H1 (cell line): ENCODE measurements at regions not wholly inside any gene's neighbourhood (a gene's known extent, or its start where the extent isn't known, plus 50 kb on each side); places are given as distances from the start of the nearest gene placed in this dataset.

ENCODE experiments used
- CREB1 ChIP-seq: IDR thresholded peaks from 2 replicates; pipeline ENCODE4 v1.6.1; 2012; ENCODE audit warnings: inconsistent platforms
- E2F6 ChIP-seq: IDR thresholded peaks from 2 replicates; pipeline ENCODE4 v1.6.1; 2012; ENCODE audit warnings: inconsistent platforms
- NRF1 ChIP-seq: IDR thresholded peaks from 2 replicates; pipeline ENCODE4 v1.6.1; 2011; ENCODE audit warnings: mild to moderate bottlenecking, low read depth, low read length, improper control_type of control experiment
- RAD21 ChIP-seq, 2 experiments: IDR thresholded peaks in 1 of 2; conservative IDR thresholded peaks in 1 of 2; 2 replicates each; pipeline ENCODE4 v1.6.1; 2011; ENCODE audit warnings: low read depth in 2 of 2, low read length in 2 of 2, improper control_type of control experiment in 1 of 2, inconsistent platforms in 1 of 2, mild to moderate bottlenecking in 1 of 2, moderate library complexity in 1 of 2
- RNF2 ChIP-seq: fragments of 200-900, 300-1000 bp; sonication (generic); IDR thresholded peaks from 2 replicates; pipeline ENCODE4 v1.7.1; 2016; ENCODE audit warnings: borderline replicate concordance, low read depth, mild to moderate bottlenecking, antibody characterized with exemption, low read length; ENCODE audit not compliant: poor library complexity, severe bottlenecking; ENCODE audit errors: missing control alignments
- TF ChIP-seq, protein P1 (sequence below): fragments of 300-600 bp; sonication (generic); IDR thresholded peaks from 2 replicates; pipeline ENCODE4 v1.7.1; 2012; ENCODE audit warnings: low read length, moderate library complexity, mild to moderate bottlenecking, inconsistent platforms; ENCODE audit not compliant: insufficient replicate concordance

GRCh38 chr2:8606226-8606625, 75.6 kb upstream of the ID2 start (continued):
- TF ChIP-seq, protein P1, sequence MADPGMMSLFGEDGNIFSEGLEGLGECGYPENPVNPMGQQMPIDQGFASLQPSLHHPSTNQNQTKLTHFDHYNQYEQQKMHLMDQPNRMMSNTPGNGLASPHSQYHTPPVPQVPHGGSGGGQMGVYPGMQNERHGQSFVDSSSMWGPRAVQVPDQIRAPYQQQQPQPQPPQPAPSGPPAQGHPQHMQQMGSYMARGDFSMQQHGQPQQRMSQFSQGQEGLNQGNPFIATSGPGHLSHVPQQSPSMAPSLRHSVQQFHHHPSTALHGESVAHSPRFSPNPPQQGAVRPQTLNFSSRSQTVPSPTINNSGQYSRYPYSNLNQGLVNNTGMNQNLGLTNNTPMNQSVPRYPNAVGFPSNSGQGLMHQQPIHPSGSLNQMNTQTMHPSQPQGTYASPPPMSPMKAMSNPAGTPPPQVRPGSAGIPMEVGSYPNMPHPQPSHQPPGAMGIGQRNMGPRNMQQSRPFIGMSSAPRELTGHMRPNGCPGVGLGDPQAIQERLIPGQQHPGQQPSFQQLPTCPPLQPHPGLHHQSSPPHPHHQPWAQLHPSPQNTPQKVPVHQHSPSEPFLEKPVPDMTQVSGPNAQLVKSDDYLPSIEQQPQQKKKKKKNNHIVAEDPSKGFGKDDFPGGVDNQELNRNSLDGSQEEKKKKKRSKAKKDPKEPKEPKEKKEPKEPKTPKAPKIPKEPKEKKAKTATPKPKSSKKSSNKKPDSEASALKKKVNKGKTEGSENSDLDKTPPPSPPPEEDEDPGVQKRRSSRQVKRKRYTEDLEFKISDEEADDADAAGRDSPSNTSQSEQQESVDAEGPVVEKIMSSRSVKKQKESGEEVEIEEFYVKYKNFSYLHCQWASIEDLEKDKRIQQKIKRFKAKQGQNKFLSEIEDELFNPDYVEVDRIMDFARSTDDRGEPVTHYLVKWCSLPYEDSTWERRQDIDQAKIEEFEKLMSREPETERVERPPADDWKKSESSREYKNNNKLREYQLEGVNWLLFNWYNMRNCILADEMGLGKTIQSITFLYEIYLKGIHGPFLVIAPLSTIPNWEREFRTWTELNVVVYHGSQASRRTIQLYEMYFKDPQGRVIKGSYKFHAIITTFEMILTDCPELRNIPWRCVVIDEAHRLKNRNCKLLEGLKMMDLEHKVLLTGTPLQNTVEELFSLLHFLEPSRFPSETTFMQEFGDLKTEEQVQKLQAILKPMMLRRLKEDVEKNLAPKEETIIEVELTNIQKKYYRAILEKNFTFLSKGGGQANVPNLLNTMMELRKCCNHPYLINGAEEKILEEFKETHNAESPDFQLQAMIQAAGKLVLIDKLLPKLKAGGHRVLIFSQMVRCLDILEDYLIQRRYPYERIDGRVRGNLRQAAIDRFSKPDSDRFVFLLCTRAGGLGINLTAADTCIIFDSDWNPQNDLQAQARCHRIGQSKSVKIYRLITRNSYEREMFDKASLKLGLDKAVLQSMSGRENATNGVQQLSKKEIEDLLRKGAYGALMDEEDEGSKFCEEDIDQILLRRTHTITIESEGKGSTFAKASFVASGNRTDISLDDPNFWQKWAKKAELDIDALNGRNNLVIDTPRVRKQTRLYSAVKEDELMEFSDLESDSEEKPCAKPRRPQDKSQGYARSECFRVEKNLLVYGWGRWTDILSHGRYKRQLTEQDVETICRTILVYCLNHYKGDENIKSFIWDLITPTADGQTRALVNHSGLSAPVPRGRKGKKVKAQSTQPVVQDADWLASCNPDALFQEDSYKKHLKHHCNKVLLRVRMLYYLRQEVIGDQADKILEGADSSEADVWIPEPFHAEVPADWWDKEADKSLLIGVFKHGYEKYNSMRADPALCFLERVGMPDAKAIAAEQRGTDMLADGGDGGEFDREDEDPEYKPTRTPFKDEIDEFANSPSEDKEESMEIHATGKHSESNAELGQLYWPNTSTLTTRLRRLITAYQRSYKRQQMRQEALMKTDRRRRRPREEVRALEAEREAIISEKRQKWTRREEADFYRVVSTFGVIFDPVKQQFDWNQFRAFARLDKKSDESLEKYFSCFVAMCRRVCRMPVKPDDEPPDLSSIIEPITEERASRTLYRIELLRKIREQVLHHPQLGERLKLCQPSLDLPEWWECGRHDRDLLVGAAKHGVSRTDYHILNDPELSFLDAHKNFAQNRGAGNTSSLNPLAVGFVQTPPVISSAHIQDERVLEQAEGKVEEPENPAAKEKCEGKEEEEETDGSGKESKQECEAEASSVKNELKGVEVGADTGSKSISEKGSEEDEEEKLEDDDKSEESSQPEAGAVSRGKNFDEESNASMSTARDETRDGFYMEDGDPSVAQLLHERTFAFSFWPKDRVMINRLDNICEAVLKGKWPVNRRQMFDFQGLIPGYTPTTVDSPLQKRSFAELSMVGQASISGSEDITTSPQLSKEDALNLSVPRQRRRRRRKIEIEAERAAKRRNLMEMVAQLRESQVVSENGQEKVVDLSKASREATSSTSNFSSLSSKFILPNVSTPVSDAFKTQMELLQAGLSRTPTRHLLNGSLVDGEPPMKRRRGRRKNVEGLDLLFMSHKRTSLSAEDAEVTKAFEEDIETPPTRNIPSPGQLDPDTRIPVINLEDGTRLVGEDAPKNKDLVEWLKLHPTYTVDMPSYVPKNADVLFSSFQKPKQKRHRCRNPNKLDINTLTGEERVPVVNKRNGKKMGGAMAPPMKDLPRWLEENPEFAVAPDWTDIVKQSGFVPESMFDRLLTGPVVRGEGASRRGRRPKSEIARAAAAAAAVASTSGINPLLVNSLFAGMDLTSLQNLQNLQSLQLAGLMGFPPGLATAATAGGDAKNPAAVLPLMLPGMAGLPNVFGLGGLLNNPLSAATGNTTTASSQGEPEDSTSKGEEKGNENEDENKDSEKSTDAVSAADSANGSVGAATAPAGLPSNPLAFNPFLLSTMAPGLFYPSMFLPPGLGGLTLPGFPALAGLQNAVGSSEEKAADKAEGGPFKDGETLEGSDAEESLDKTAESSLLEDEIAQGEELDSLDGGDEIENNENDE = no peak
- TF ChIP-seq RNF2 = no peak
- no peak for TF ChIP-seq CREB1
- no peak for TF ChIP-seq E2F6
- TF ChIP-seq NRF1 = no peak
- no peak for TF ChIP-seq RAD21 (IDR thresholded peaks at IDR 0.05 in 1 of 2, conservative IDR thresholded peaks at IDR 0.05 in 1 of 2; ENCODE audit: low read depth in 2 of 2, low read length in 2 of 2)
